ENCODE measurements at regions not wholly inside any gene's neighbourhood (a gene's known extent, or its start where the extent isn't known, plus 50 kb on each side); places are given as distances from the start of the nearest gene placed in this dataset.

- TF ChIP-seq YY1 (IDR thresholded peaks at IDR 0.05; ENCODE audit: low read depth, low read length), result no peak
- TF ChIP-seq E4F1 (IDR thresholded peaks at IDR 0.05; ENCODE audit: borderline replicate concordance, partially characterized antibody), result no peak
- no peak for TF ChIP-seq HDAC2 (IDR thresholded peaks at IDR 0.05)
- TF ChIP-seq E2F8 (IDR thresholded peaks at IDR 0.05; ENCODE audit: low read depth, partially characterized antibody), result no peak
These were observed 170.3 kb downstream of the TMEM18 start (continued) for GRCh38 chr2:506866-507265.

- WGBS (ENCODE audit: insufficient coverage, insufficient replicate concordance, low lambda C conversion rate, missing lambda C conversion rate), result 11% methylated on average over 6 of the region's 6 CpGs
- no peaks in the 10 kb centered on the region for H3K79me2 ChIP-seq (ENCODE audit: control insufficient read depth, insufficient read depth, low read length)
- no peak overlapping the region for H3K4me2 ChIP-seq (ENCODE audit: control insufficient read depth, insufficient read depth)
- no peak overlapping the region for H3K4me3 ChIP-seq
- H3K9ac ChIP-seq (ENCODE audit: control insufficient read depth, insufficient read depth, low read length), result no peak overlapping the region
- intact Hi-C loops (cut with micrococcal nuclease; ENCODE audit: unreplicated experiment) (no loop called here), in situ Hi-C loops (cut with MboI) (no loop called here)
- ATAC-seq (no peak), DNase-seq (ENCODE audit: low read depth, low spot score) (no peak), FAIRE-seq (no peak)
- H3K27ac ChIP-seq (ENCODE audit: control insufficient read depth, insufficient read depth), result no peak overlapping the region
- H3K9me3 ChIP-seq (replicated peaks; ENCODE audit: control insufficient read depth, insufficient read depth, low read length), result no peaks in the 10 kb centered on the region
- H4K20me1 ChIP-seq (ENCODE audit: control insufficient read depth, insufficient read depth), result no peaks in the 10 kb centered on the region
- CTCF ChIA-PET, result no interaction called here
- H2AFZ ChIP-seq (ENCODE audit: control insufficient read depth, low read depth, low read length), result no peak overlapping the region
- SMC1A ChIA-PET (ENCODE audit: uncharacterized antibody, unreplicated experiment), result no interaction called here
- POLR2A ChIA-PET, result no interaction called here
- RAD21 ChIA-PET (ENCODE audit: unreplicated experiment), result no interaction called here
- BruUV-seq (replicated peaks), result no TSS peak
- H3K27me3 ChIP-seq (replicated peaks in 1 of 2; ENCODE audit: control insufficient read depth in 2 of 2, insufficient read depth in 2 of 2, low read length in 1 of 2), result no peaks in the 10 kb centered on the region; a peak in 1 of 4 replicates
- H3K4me1 ChIP-seq (ENCODE audit: control insufficient read depth, insufficient read depth, low read length), result no peaks in the 10 kb centered on the region
- H3K36me3 ChIP-seq (ENCODE audit: control insufficient read depth in 2 of 2, insufficient read depth in 2 of 2, low read length in 1 of 2), result no peaks in the 10 kb centered on the region
- TF ChIP-seq ATF7 (IDR thresholded peaks at IDR 0.05; ENCODE audit: low read depth) (no peak), NFYA (IDR thresholded peaks at IDR 0.05; ENCODE audit: borderline replicate concordance, low read depth, low read length) (no peak), MYC (IDR thresholded peaks at IDR 0.05; ENCODE audit: insufficient read depth, insufficient read length, insufficient replicate concordance, low read length, severe bottlenecking) (no peak), HDGF (IDR thresholded peaks at IDR 0.05) (no peak), RUNX3 (IDR thresholded peaks at IDR 0.05; ENCODE audit: low read length) (no peak), ZBTB33 (IDR thresholded peaks at IDR 0.05) (no peak), ZZZ3 (IDR thresholded peaks at IDR 0.05; ENCODE audit: control insufficient read depth, insufficient read length, low read depth) (no peak), SREBF1 (IDR thresholded peaks at IDR 0.05; ENCODE audit: low read length) (no peak)
- TF ChIP-seq, protein P1, sequence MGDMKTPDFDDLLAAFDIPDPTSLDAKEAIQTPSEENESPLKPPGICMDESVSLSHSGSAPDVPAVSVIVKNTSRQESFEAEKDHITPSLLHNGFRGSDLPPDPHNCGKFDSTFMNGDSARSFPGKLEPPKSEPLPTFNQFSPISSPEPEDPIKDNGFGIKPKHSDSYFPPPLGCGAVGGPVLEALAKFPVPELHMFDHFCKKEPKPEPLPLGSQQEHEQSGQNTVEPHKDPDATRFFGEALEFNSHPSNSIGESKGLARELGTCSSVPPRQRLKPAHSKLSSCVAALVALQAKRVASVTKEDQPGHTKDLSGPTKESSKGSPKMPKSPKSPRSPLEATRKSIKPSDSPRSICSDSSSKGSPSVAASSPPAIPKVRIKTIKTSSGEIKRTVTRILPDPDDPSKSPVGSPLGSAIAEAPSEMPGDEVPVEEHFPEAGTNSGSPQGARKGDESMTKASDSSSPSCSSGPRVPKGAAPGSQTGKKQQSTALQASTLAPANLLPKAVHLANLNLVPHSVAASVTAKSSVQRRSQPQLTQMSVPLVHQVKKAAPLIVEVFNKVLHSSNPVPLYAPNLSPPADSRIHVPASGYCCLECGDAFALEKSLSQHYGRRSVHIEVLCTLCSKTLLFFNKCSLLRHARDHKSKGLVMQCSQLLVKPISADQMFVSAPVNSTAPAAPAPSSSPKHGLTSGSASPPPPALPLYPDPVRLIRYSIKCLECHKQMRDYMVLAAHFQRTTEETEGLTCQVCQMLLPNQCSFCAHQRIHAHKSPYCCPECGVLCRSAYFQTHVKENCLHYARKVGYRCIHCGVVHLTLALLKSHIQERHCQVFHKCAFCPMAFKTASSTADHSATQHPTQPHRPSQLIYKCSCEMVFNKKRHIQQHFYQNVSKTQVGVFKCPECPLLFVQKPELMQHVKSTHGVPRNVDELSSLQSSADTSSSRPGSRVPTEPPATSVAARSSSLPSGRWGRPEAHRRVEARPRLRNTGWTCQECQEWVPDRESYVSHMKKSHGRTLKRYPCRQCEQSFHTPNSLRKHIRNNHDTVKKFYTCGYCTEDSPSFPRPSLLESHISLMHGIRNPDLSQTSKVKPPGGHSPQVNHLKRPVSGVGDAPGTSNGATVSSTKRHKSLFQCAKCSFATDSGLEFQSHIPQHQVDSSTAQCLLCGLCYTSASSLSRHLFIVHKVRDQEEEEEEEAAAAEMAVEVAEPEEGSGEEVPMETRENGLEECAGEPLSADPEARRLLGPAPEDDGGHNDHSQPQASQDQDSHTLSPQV (IDR thresholded peaks at IDR 0.05), result no peak
These were observed 170.8 kb downstream of the TMEM18 start for GRCh38 chr2:506451-506850.

Measured in GM12878 (cell line).